ENCODE measurements at regions not wholly inside any gene's neighbourhood (a gene's known extent, or its start where the extent isn't known, plus 50 kb on each side); places are given as distances from the start of the nearest gene placed in this dataset.

DNA sequence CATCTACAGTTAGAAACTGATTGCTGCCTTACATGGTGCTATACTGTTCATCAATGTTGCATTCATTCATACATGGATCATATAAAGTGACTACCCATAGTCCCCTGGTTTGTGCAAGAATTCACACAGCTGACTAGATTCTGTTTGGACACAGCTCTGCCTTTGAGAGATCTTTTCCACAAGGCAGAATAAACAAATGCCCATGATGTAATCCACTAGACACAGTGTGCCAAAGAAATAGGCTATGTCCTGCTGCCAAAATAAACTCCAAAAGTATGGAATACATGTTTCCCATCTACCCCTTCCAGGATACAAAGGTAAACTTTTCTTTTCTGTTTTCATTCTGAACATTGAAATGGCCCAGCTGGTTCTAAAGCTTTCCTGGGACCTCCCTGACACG lies 269.4 kb upstream of the CHAC2 start:
- no peak for TF ChIP-seq POLR2A (IDR thresholded peaks at IDR 0.05)
- TF ChIP-seq, protein P1, sequence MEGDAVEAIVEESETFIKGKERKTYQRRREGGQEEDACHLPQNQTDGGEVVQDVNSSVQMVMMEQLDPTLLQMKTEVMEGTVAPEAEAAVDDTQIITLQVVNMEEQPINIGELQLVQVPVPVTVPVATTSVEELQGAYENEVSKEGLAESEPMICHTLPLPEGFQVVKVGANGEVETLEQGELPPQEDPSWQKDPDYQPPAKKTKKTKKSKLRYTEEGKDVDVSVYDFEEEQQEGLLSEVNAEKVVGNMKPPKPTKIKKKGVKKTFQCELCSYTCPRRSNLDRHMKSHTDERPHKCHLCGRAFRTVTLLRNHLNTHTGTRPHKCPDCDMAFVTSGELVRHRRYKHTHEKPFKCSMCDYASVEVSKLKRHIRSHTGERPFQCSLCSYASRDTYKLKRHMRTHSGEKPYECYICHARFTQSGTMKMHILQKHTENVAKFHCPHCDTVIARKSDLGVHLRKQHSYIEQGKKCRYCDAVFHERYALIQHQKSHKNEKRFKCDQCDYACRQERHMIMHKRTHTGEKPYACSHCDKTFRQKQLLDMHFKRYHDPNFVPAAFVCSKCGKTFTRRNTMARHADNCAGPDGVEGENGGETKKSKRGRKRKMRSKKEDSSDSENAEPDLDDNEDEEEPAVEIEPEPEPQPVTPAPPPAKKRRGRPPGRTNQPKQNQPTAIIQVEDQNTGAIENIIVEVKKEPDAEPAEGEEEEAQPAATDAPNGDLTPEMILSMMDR (IDR thresholded peaks at IDR 0.05), result no peak
